DMS79 treated with DMSO at 0.1 percent for 48 hours (cell line): ENCODE measurements at regions not wholly inside any gene's neighbourhood (a gene's known extent, or its start where the extent isn't known, plus 50 kb on each side); places are given as distances from the start of the nearest gene placed in this dataset.
"Not testable (repeated sequence)": the region's sequence is repeated elsewhere in the genome, so short reads cannot be mapped to it uniquely, and the experiment has no call there.

ENCODE experiments used
- DNase-seq: peaks from one replicate; lab custom pipeline; 2025; lab: John Stamatoyannopoulos, UW

- no peak for DNase-seq
Measured at GRCh38 chr21:35311985-35312384, 262.9 kb upstream of the RUNX1 start.

- no peak for DNase-seq
Measured at GRCh38 chr21:35309316-35309715, 260.2 kb upstream of the RUNX1 start.

GRCh38 chr21:35303085-35303484 lies 254.0 kb upstream of the RUNX1 start:
- no peak for DNase-seq

DNA sequence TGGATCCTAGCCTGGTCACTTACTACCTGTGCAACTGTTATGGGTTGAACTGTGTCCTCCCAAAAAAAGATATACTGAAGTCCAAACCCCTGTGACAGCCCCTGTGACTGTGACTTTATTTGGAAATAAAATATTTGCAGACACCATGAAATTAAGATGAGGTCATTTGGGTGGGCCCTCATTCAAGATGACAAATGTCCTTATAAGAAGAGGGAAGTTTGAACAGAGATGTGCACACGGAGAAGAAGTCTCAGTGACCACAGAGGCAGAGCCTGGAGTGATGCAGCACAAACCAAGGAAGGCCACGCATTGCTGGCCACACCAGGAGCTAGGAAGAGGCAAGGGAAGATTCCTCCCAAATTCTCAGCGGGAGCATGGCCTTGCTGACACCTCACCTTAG lies 249.7 kb upstream of the RUNX1 start:
- no peak for DNase-seq

DNA sequence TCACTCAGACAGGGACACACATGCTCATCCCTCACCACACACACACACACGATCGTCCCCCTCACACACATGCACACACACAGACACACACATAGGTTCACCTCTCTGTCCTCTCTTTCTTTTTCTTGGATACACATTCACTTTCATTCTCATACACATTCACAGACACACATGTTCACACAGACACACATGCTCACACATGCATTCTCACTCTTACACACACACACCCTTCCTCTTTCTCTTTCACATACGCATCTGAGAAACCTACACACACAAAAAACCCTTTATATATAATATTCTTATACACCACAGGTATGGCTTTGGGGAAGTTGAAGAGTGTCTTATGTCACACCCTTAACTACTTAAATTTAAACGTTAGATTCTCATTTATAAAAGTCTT lies 248.6 kb upstream of the RUNX1 start:
- no peak for DNase-seq

DNA sequence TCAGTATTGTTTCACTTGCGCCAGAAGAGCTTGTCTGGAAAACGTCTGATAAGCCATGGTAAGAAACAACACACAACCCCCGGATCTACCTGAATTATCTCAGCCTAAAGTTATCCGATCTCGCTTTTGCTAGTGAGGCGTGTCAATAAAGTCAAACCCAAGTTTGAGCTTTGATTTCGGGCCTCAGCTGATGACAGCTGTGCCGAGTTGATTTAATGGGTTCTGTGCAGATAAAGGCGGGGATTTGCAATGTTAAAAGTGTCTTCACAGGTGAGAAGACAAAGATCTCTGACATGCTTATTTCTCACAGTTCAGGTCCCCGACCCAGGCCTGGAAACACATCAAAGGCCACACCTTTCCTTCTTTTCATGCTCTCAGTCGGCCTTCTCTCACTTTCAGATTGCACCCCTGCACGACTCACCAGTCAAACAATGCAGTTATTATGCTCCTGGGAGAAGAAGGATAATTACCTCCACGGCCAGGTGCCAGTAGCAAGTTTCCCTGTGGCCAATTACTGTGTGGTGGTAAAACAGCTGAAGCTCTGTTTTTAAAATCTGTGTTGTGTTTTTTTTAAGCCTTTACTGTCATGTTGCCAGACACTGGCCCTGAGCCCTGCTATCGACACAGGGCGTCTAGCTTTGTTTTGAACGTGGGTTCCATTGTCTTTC lies 245.3 kb upstream of the RUNX1 start:
- DNase-seq: peak; percentile 70

DNA sequence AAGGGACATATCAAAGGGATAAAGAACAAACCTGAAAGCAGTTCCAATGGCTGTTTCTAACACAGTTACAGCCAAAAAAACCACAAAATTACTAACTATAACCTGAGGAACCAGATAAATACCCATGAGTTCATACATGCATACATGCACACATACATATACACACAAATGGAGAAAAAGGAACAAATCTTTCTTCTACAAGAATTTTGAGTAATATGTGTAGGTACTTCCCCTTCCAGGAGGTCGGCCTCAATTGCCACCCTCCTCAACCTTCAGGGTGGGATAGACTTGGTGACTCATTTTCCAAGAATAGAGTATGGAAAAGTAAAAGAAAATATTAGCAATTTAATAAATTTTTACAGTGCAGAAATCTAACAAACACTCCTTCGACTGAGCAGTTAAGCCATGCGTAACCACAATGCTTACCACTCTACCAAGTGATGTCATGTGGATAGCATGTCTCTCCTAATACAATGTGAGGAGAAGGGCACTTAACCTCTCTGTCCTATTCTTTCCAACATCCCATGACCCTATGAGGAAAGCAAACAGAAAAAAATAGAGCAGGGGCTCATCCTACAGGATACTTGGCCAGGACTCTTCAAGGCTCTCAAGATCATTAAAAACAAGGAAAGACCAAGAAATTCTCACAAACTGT lies 243.0 kb upstream of the RUNX1 start:
- DNase-seq: peak; percentile 43

DNA sequence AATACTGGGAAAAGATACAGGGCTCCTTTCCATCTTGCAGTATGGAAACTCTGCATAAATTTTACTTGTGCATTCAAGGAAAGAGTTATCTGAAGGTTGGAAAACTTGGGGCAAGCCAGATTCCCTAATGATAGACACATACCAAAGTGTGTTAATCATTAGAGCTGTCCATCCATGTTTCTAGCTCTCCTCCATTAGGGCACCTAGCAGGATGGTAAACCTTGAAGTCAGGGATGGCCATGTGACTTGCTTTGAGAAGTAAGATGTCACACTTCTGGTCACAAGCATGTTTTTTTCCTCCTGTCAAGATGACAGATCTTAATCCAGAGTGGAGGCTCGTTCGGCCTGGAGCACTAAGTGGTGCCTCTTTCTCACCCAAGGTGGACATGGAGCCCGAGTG lies 241.9 kb upstream of the RUNX1 start:
- DNase-seq: no peak

GRCh38 chr21:35288238-35288637 lies 239.1 kb upstream of the RUNX1 start:
- DNase-seq: no peak

- DNase-seq: peak; percentile 17
Measured at GRCh38 chr21:35284199-35284598, 235.1 kb upstream of the RUNX1 start.

GRCh38 chr21:35282944-35283343 lies 233.8 kb upstream of the RUNX1 start:
- DNase-seq: no peak

DNA sequence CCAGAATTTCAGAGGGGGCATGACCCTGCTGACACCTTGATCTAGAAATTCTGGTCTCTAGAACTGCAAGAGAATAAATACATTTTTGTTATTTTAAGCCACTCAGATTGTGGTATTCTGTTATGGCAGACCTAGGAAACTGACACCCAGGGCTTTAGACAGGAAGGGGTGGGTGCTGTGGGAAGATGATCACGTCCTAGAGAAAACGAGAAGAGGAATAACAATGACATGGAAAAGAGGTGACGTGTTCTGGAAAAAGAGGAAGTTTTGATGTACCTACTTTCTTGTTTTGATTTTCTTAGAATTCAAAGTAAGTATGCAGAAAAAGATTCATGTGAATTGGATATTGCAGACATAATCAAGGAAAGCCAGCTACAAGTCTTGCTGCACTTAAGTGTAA lies 232.9 kb upstream of the RUNX1 start:
- DNase-seq: no peak

GRCh38 chr21:35280231-35280630 lies 231.1 kb upstream of the RUNX1 start:
- no peak for DNase-seq

DNA sequence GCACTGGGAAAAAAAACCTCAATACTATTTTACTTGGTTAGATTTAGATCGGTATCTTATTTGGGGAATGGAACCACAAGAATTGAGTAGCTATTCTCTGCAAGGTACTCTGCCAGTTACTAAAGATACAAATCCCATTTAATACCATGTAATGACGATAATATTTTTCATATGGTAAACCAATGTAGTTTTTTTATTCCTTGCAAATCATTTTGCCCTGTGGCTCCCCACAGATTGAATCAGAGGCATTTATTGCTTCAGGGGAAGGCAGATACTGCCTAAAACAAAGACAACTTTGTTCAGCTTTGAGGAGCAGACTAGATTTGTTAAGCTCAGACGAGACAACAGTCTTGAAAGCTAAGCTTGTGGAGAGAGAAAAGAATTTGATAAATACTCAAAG lies 226.7 kb upstream of the RUNX1 start:
- DNase-seq: no peak

DNA sequence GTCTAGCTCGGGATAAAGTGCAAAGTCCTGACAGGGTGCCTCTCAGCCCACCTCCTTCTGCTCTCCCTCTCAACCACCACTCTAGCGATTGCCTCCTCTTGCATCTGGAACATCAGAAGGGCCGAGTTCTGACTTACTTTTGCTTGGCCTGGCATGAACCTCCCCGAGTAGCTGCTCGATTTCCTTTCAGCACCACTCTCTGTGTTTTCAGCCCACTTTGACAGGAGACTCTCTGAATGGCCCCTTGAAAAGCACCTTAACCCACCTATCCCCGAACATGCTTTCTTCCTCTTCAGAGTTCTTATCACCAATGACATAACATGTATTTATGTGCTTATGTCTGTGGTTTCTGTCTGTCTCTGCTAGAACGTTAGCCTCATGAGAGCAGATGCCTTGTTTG lies 225.8 kb upstream of the RUNX1 start:
- DNase-seq: no peak

DNA sequence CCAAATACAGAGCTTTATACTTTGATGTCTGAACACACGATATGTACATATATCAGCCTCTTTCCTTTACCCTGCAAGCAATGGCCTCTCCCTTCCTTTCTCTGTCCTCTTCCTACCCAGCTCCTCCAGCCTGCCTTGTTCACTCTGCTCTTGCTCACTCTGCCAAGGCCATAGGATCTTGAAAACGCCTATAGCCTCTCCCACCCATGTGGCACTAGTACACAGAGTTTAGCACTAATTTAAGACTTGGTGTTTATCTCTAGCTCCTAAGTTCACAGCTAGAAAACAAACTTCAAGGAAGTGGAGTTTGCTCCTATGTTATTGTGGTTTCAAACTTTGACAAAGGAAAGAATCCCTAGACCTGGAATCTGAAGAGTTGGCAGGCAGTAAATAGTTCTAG lies 225.0 kb upstream of the RUNX1 start:
- DNase-seq: no peak

DNA sequence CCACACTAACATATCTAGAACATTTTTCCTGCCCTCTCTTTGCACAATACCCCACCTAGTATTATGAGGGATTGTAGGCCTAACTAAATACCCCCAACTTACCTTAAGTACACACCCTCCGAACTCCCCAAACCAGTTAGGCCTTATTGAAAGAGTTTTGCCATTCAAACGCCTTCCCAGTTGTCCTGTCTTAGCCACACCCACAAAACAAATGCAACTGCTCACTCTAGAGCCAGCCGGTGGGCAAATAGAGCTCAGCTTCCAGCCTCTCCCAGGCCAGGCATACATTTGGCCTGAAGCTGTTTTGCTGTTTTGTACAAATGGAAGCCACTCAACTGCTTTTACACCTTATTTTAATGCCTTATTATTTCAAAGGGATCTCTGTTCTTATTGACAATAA lies 224.2 kb upstream of the RUNX1 start:
- no peak for DNase-seq

DNA sequence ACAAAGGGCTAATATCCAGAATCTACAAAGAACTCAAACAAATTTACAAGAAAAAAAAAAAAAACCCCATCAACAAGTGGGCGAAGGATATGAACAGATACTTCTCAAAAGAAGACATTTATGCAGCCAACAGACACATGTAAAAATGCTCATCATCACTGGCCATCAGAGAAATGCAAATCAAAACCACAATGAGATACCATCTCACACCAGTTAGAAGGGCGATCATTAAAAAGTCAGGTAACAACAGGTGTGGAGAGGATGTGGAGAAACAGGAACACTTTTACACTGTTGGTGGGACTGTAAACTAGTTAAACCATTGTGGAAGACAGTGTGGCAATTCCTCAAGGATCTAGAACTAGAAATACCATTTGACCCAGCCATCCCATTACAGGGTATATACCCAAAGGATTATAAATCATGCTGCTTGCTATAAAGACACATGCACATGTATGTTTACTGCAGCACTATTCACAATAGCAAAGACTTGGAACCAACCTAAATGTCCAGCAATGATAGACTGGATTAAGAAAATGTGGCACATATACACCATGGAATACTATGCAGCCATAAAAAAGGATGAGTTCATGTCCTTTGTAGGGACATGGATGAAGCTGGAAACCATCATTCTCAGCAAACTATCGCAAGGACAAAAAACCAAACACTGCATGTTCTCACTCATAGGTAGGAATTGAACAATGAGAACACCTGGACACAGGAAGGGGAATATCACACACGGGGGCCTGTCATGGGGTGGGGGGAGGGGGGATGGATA lies 222.4 kb upstream of the RUNX1 start:
- DNase-seq: not testable (repeated sequence)

DNA sequence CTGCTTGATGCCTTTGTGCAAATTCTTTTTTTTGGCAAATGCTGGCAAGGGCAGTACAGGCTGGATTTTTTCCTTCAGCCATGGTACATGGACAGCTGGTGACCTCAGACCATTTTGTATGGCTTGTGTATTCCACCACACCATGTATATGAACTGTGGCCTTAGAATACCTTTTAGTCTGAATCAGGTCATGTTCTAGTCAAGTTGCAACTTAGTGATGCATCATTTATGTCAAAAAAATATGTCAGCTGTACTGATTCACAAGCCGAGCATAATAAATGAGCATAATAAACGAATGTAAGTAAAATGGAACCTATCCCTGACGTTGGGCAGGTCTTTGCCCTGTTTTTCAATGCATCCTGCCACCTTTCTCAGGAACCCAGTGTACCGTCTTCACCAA lies 219.7 kb upstream of the RUNX1 start:
- no peak for DNase-seq

DNA sequence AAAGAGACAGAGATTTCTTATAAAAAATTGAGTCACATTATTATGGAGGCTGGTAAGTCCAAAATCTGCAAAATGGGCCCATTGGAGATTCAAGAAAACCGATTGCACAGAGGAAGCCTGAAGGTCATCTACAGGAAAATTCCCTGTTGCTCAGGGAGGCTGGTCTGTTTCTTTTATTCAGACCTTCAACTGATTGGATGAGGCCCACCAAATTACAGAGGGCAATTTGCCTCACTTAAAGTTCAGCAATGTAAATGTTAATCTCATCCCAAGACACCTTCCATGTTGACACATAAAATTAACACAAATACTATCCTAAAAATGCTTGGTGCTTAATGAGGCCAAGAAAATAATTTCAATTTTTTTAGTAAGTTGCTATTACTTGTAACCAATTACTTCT lies 219.2 kb upstream of the RUNX1 start:
- DNase-seq: no peak

DNA sequence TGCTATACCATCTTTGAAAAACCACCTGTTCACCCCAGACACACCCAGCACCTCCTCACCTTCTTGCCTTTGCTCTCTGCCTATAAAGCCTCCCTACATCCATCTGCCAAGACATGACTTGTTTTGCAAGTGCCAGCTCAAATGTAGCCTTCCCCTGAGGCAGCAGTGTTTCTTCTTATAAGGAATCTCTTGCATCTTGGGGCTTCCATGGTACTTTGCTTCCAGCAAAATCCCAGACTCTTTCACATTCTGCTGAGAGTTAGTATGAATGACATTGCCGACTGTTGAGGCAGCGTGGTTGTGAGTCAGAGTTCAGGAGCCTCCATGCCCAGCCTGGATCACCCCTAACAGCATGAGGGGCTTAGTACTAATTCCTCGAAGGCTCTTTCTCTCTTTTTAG lies 217.4 kb upstream of the RUNX1 start:
- DNase-seq: no peak

- no peak for DNase-seq
Measured at GRCh38 chr21:35265170-35265877, 216.2 kb upstream of the RUNX1 start.

DNA sequence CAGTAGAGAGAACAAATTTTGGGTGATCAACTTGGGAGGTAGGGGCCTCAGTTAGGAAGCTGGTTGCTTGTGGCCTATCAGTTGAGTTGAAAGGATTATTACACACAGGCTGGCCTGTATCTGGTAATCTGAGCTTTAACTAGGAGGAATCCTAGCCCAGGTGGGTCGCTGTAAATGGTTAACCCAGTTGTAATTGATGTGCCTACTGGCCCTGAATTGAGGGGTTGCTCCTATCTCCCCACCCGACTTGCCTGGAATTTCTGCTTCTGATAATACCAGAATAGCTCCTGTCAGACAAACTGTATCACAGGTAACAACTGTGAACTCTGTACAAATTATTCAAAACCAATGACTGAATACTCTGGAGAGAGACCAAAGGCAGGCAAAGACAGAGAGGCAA lies 210.4 kb upstream of the RUNX1 start:
- no peak for DNase-seq
